IPS DF 19.7 (cell line): ENCODE measurements at regions not wholly inside any gene's neighbourhood (a gene's known extent, or its start where the extent isn't known, plus 50 kb on each side); places are given as distances from the start of the nearest gene placed in this dataset.
A peak's percentile ranks its signal among the peaks of the same experiment; 100 is the strongest.

Source experiments
- DNase-seq: peaks from one replicate; pipeline ENCODE4 v3.0.0-alpha.2; 2013; ENCODE audit warnings: low read depth, low spot score

DNA sequence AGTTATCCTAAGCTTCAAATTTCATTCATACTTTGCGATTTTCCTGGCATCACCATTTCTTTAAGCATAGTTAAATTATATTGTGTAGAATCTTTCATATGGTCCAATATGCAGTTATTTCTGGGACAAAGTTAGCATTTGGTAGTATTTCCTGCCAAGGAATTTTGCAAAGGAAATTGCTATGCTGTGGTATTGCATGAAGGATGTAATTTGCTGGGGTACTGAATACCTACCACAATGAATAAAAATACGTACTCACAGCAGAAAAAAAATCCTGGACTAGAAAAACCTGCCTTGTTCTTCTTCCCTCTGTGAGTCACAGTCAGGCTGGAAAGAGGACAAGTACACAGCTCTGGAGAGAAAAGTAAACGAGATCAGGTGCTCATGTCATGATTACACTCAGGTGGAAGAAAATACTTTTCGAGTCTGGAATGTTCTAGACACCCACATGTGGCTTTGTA, 241.2 kb downstream of the PTBP2 start:
- no peak for DNase-seq

DNA sequence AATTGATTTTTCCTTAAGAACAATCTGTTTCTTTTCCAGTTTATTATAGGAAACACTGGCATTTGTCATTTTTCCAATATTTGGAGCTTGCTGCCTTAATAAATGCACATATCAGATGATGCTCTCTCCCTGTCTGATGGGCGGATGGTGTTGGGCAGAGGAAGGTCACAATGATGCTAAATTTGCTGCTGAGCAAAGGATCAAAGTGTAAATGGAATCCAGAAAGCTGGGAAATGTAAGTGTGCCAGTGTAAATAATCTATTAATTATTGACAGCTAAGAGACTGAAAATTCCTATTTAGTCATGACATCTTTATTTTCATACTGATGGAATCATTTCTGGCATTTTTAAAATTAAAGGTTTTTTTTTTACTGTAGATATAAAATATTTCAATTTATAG, 243.2 kb downstream of the PTBP2 start:
- DNase-seq = no peak

DNA sequence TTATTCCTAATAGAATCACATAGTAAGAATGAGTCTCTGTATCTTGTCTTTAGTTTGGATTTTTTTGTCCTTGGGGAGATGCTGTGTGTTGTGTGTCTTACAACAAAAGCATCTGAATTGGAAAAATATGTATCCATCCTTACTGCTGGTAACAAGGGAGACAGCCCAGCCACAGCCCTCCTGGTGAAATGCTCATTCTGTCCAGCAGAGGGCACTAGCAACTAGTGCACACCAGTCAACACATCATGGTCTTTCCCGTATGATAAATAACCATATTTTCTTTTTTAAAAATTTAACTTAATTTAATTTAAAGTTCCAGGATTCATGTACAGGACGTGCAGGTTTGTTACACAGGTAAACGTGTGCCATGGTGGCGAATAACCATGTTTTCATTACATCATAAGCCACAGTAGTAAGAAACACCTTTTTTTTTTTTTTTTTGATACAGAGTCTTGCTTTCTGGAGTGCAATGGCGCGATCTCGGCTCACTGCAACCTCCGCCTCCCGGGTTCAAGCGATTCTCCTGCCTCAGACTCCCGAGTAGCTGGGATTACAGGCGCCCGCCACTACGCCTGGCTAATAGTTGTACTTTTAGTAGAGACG, 245.1 kb downstream of the PTBP2 start:
- peak; percentile 15 for DNase-seq

DNA sequence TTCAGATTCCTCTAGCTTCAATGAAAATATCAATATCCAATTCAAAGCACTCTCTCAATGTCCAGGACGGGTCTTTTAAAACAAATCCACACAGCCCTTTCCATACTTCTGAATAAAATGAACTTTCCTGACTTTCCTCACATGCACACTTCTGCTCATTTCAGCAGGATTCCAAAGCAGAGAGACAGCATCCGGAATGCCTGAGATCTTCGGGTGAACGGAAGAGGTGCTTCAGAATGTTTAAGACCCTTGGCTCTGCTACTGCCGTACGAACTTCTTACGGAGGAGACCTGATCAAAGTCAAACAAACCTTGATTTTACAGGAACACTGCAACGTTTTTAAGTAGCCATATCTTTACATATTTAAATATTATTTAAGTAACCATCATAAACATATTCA, 245.7 kb downstream of the PTBP2 start:
- DNase-seq = no peak

GRCh38 chr1:96968541-96968940, 247.0 kb downstream of the PTBP2 start:
- DNase-seq = no peak

- no peak for DNase-seq
Observed at GRCh38 chr1:96968983-96969382, 247.4 kb downstream of the PTBP2 start.

DNA sequence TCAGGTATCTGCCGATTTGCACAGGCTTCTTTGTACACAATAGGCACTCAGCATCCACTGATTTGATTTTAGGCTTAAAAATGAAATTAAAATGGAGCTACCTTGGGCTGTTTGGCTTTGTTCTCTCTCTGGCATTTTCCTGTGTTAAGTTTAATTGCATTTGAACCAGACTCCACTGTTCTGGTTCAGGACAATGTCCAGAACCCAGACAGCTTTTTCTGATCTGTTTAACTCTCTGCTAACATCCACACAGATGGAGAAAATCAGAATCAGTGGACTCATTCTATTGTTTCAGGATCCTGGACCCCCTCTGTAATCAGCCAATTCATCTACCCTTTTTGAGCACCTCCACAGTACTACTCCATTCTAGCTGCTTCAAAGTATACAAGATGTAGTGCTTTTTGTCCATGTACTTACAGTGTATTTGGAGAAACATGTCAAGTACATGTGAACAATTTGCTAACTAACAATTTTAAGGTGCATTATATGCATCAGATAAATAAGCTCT, 248.1 kb downstream of the PTBP2 start:
- no peak for DNase-seq

DNA sequence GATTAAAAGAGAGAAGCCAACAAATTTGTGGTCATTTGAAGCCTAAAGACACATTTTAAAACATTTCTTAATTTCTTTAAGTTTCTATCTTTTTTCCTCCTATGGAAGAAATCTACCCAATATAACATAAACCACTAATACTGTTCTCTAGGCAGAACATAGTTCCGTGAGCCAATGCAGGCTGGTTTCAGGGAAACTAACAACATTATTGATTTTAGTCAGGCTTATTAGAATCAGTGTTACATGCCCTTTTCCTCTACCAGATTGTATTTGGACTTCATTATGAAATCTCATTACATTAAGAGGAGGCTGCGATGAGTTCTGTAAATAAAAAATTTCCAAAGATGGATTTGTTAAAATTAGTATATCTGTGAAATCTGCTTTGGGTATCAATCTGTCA, 249.9 kb downstream of the PTBP2 start:
- no peak for DNase-seq

GRCh38 chr1:96971849-96972602, 250.4 kb downstream of the PTBP2 start:
- no peak for DNase-seq

DNA sequence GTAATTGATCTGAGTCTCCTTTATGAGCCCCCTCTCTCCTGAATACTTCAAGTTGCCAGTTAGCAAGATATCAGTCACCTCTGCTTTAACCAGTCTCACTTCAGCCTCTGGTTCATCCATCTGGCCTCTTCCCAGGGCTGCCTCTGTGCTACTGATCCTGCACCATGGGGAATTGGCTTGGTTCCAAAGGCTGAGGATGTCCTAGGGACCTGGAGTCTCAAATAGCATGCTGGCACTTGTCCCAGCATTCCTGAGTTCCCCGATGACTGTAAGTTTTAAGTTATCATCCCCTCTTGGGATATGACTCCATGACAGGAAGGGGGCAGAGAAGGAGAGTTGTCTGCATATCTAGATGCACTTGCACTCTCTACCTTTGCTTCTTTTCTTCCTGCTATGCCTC, 252.0 kb downstream of the PTBP2 start:
- DNase-seq = no peak

DNA sequence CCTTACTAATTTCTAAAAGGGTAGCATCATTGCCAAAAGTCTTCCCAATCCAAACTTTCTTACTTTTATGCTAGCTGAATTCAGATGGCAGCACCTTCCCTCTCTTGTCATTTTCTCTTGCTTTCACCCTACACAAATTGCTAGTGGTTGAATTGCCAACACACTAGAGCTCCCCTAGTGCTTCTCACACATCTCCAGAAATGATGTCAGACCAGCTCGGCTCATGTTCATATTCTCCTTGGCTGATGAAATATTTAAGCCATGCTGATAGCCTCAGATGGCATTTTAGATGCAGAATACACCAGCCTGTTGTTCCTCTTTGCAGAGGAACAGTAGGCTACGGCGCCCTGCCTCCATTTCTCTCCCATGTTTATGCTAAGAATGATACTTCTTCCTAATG, 256.9 kb downstream of the PTBP2 start:
- no peak for DNase-seq

DNA sequence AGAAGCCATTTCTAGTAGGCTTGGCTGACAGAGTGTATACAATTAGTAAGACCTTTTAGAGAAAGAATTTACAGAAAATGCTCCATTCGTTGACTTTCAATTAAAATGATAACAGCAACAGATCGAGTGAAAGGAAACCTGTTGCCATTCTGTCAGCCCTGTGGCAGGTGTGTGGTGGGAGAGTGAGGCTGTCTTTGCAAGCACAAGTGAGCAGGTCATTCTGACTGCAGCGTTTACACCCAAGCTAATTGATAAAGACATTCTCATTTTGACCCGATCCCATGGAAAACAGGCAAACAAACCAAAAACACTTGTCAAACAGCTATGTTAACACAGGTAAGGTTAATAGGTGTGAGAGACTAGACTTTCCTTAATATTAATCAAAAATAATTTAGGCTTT, 257.3 kb downstream of the PTBP2 start:
- no peak for DNase-seq

GRCh38 chr1:96979304-96980268, 258.0 kb downstream of the PTBP2 start:
- no peak for DNase-seq

- no peak for DNase-seq
Observed at GRCh38 chr1:96980448-96980847, 258.9 kb downstream of the PTBP2 start.

- no peak for DNase-seq
Observed at GRCh38 chr1:96981181-96981580, 259.6 kb downstream of the PTBP2 start.

- DNase-seq = no peak
Observed at GRCh38 chr1:96982118-96982517, 260.5 kb downstream of the PTBP2 start.

DNA sequence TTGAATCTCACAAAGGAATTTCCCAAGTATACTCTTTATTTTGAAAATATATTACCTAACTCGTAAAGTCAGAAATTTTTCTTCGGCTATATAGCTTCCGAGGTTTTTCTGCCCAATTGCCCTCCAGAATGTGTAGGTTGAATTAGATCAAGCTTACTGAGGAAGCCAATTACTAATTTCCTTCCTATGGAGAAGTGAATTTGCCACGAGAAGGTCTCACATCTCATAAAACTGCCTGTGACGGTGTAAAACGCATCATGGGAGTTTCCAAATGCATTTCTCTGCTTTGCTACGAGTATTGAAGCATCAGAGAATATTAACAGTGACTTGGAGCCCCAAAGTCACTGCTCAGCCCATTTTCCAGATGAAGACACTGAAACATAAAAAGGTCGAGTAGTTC, 262.3 kb downstream of the PTBP2 start:
- no peak for DNase-seq

GRCh38 chr1:96987186-96987703, 265.7 kb downstream of the PTBP2 start:
- no peak for DNase-seq

GRCh38 chr1:96989302-96989701, 267.7 kb downstream of the PTBP2 start:
- DNase-seq = no peak

DNA sequence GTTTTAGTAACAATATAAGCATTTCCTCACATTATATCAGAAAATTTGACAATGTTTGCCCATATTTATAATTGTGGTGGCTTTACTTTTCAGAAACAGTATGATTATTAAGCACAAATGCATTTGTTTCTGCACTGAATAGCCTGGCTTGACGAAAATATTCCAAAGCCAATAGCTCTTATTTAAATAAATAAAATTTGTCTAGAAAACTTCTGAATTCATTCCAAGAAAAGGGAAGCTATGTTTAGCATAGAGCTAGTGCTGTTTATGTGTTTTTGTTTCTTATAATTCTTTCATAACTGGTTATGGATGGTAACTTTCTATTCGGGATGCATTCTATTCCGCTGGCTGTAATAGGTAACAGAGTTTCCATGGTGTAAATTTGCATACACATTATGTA, 268.6 kb downstream of the PTBP2 start:
- DNase-seq = no peak

DNA sequence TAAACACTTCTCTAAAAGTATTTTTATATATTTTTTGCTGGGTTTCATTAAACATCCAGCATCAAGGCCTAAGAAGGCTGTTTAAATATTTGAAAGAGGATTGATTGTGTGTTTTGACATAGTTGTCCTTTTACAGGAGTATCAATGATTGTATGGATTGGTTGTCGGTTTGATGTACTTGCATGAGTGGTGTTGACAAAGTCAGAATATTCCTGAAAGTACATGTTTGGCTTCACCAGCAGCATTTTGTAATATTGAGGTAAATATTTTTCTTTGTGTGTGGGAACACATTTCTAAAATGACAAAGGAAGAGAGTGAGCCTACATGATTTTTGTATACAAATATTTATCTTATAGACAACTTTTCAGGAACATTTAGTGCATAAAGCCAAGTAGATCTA, 269.7 kb downstream of the PTBP2 start:
- DNase-seq = no peak

- no peak for DNase-seq
Observed at GRCh38 chr1:96992871-96993270, 271.3 kb downstream of the PTBP2 start.
